ENCODE measurements at regions not wholly inside any gene's neighbourhood (a gene's known extent, or its start where the extent isn't known, plus 50 kb on each side); places are given as distances from the start of the nearest gene placed in this dataset.
A peak's percentile ranks its signal among the peaks of the same experiment; 100 is the strongest.

DNA sequence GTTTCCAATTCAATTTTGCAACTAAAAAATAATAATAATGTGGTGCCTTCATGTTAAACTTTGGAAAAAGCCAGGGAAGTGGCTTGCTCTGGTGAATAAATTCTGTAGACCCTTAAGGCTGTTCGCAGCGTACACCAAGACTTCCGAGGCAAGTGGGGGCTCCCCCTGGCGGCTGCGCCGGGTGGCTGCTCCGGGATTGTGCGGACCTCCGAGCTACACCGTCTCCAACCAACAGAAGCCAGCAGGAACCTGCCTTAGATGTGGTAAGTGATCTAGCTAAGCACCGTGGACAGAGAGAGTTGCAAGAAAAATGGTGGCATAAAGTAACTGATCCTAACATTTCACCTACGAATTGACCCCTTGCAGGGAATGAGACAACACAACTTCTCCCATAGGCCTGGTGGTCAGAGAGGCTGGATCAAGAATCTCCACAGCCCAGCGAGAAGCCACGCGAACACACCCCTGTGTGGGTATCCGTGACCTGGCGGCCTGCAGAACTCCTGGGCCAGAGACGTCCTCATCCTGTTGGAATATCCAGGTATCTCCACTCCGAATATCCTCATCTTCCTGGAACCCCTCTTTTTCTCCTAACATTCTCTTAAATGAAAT lies 69.6 kb downstream of the TBXT start:
- peak in 1 of 2 donors; percentile 71 for DNase-seq (ENCODE audit: low spot score in 2 of 2)
- TF ChIP-seq, protein P1, sequence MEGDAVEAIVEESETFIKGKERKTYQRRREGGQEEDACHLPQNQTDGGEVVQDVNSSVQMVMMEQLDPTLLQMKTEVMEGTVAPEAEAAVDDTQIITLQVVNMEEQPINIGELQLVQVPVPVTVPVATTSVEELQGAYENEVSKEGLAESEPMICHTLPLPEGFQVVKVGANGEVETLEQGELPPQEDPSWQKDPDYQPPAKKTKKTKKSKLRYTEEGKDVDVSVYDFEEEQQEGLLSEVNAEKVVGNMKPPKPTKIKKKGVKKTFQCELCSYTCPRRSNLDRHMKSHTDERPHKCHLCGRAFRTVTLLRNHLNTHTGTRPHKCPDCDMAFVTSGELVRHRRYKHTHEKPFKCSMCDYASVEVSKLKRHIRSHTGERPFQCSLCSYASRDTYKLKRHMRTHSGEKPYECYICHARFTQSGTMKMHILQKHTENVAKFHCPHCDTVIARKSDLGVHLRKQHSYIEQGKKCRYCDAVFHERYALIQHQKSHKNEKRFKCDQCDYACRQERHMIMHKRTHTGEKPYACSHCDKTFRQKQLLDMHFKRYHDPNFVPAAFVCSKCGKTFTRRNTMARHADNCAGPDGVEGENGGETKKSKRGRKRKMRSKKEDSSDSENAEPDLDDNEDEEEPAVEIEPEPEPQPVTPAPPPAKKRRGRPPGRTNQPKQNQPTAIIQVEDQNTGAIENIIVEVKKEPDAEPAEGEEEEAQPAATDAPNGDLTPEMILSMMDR (IDR thresholded peaks at IDR 0.05) = peak; percentile 9 to 47 (median 36)

DNA sequence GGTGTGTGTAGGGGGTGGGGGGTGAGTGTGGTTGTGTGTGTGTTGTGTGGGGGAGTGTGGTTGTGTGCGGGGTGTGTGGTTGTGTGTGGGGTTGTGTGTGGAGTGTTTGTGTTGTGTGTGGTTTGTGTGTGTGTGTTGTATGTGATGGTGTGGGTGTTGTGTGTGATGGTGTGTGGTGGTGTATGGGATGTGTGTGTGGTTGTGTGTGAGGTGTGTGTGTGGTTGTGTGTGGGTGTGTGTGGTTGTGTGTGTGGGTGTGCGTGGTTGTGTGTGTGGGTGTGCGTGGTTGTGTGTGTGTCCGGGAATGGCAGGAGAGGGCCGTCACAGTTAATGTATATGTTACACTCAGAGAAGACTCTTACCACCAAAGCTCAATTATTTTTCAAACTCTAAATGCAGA lies 79.8 kb downstream of the TBXT start:
- no peaks in the 10 kb centered on the region for H3K4me1 ChIP-seq
- H3K36me3 ChIP-seq = no peaks in the 10 kb centered on the region
- H3K9me3 ChIP-seq = no peaks in the 10 kb centered on the region
- no peak for DNase-seq (ENCODE audit: low spot score in 2 of 2)
- H3K27me3 ChIP-seq = no peaks in the 10 kb centered on the region
- no peak overlapping the region for H3K27ac ChIP-seq
- no peak overlapping the region for H3K4me3 ChIP-seq
- intact Hi-C loops (cut with DNase I) = no loop called here
- TF ChIP-seq, protein P1 (IDR thresholded peaks at IDR 0.05) = no peak

More for the DNA sequence above, 69.6 kb downstream of the TBXT start:
- no peaks in the 10 kb centered on the region for H3K27me3 ChIP-seq
- no peak overlapping the region for H3K27ac ChIP-seq
- no peaks in the 10 kb centered on the region for H3K4me1 ChIP-seq
- H3K4me3 ChIP-seq = peak overlapping the region in 1 of 2 donors; percentile 4
- H3K9me3 ChIP-seq = peaks cover 0 to 5% of the 10 kb centered on the region in 2 donors
- no peaks in the 10 kb centered on the region for H3K36me3 ChIP-seq
- intact Hi-C loops (cut with DNase I) = no loop called here

DNA sequence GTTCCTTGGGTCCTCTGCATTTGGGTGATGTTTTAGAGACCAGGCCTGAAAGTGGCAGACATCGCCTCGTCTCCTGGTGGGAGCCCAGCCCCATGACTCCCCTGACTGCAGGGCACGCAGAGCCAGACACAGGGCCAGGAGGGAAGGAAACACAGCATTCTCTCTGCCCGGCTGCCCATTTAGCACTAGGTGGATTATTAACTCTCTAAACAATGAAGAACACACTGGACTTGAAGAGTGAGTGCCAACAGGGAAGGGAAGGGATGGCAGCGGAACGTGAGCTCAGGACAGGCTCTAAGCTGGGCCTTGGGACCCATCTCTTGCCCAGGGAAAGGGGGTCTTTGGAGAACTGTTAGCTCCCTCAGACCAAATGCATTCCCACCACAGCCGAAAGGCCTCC lies 80.4 kb downstream of the TBXT start:
- no peak overlapping the region for H3K27ac ChIP-seq
- intact Hi-C loops (cut with DNase I) = no loop called here
- H3K9me3 ChIP-seq = no peaks in the 10 kb centered on the region
- H3K4me3 ChIP-seq = no peak overlapping the region
- H3K27me3 ChIP-seq = no peaks in the 10 kb centered on the region
- H3K4me1 ChIP-seq = no peaks in the 10 kb centered on the region
- TF ChIP-seq, protein P1 (IDR thresholded peaks at IDR 0.05) = no peak
- no peaks in the 10 kb centered on the region for H3K36me3 ChIP-seq
- no peak for DNase-seq (ENCODE audit: low spot score in 2 of 2)

- H3K36me3 ChIP-seq = no peaks in the 10 kb centered on the region
- TF ChIP-seq, protein P1 (IDR thresholded peaks at IDR 0.05) = no peak
- intact Hi-C loops (cut with DNase I) = no loop called here
- no peaks in the 10 kb centered on the region for H3K9me3 ChIP-seq
- no peaks in the 10 kb centered on the region for H3K27me3 ChIP-seq
- no peak overlapping the region for H3K4me3 ChIP-seq
- DNase-seq (ENCODE audit: low spot score in 2 of 2) = no peak
- H3K4me1 ChIP-seq = no peaks in the 10 kb centered on the region
- H3K27ac ChIP-seq = no peak overlapping the region
These were observed 82.2 kb downstream of the TBXT start for GRCh38 chr6:166085500-166085899.

DNA sequence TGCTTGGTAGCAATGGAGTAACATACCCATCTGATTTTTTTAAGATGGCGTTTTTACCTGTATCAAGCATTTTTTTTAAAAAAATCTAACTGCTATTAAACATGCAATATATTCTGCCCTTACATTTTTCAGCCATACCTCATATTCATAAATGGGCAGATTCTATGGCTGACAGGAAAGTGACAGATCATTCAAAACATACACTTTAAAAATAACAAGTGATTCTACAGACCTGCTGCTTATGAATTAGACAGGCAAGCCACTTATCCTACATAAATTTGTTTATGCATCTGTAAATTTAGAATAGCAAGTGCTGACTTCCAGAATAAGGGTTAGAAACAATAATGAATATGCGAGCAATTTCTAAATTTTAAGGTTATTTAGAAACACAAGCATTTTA lies 82.7 kb downstream of the TBXT start:
- Histone ChIP-seq H3K9me3 (no peaks in the 10 kb centered on the region), H3K27ac (no peak overlapping the region), H3K4me1 (no peaks in the 10 kb centered on the region), H3K36me3 (no peaks in the 10 kb centered on the region), H3K27me3 (no peaks in the 10 kb centered on the region), H3K4me3 (no peak overlapping the region)
- TF ChIP-seq, protein P1 (IDR thresholded peaks at IDR 0.05) = no peak
- no peak for DNase-seq (ENCODE audit: low spot score in 2 of 2)
- intact Hi-C loops (cut with DNase I) = no loop called here

DNA sequence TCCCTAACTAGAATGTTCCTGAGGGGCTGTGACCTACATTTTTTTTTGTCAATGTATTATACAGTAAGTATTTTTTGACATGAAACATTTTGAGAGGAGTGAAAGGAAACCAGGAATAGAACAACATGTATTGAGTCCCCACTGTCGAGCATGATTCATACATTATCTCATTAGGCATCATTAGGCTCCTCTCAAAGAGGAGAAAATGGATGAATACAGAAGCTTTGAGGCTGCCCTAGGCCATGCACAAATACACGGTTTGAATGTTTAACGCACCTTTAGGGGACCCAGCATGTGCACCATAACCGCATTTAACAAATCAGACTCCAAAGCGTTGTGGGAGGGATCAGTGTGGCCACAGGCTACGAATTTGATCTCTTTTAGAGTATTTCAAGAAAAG lies 87.8 kb downstream of the TBXT start:
- Histone ChIP-seq H3K4me3 (no peak overlapping the region), H3K4me1 (no peaks in the 10 kb centered on the region), H3K27ac (no peak overlapping the region), H3K36me3 (no peaks in the 10 kb centered on the region), H3K9me3 (no peaks in the 10 kb centered on the region), H3K27me3 (no peaks in the 10 kb centered on the region)
- TF ChIP-seq, protein P1 (IDR thresholded peaks at IDR 0.05) = no peak
- intact Hi-C loops (cut with DNase I) = no loop called here
- no peak for DNase-seq (ENCODE audit: low spot score in 2 of 2)

Data from ascending aorta (tissue), 2 donors.